ENCODE measurements at regions not wholly inside any gene's neighbourhood (a gene's known extent, or its start where the extent isn't known, plus 50 kb on each side); places are given as distances from the start of the nearest gene placed in this dataset.

GRCh38 chr3:127105587-127105986, 87.3 kb upstream of the PRR23E start:
- no peak for DNase-seq (ENCODE audit: low read depth in 3 of 3, low spot score in 2 of 3)

DNA sequence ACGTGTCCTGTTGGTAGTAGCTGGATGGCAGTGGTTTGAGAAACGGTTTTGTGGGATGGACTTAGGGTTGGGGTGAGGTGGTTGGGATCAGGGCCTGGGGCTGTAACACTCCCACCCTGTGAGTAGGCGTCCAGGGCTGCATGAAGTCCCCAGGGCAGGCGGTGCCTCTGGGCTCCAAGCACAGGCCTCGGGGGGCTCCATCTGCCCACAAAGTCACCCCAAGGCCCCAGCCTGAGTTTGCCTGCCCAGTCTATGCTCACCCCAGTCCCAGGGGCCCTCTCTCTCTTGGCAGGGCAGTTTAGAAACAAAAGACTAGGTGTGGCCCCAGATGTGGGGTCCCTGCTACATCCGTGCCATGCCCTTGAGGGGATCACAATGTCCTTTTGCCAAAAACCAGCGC, 86.9 kb upstream of the PRR23E start:
- DNase-seq (ENCODE audit: low read depth in 3 of 3, low spot score in 2 of 3) = no peak

DNA sequence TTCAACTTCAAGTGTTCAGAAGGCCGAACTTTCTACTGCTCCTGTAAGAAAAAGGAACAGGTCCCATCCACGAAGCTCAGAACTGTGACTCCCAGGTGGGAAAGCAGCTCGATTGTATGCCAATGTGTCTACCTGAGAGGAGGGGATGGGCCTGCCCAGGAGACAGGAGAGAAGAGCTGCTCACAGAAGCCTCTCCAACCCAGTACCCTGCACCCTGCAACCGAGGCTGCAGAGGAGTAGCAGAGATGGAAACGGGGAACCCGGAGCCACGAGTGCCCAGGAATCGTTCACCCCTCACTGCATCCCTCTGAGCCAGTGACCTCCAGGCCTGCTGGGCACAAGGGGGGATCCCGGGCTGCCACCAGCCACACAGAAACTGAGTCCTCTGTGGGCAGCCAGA, 86.5 kb upstream of the PRR23E start:
- no peak for DNase-seq (ENCODE audit: low read depth in 3 of 3, low spot score in 2 of 3)

DNA sequence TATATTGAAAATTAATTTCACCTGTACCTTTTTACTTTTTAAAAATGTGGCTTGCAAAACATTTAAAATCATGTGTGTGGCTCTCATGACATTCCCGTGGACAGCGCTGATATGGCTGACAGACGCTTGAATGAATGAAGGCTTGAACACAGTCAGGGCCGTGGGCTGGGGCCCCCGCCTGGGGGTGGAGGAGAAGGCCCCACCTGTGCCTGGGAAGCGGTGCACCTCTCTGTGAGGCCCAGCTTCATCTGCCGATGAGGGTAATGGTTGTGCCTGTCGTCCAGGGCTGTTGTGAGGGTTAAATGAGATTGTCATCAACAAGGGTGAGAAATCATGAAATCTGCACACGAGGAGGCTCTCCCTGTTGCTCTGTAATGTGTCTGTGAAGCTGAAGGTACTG, 85.9 kb upstream of the PRR23E start:
- DNase-seq (ENCODE audit: low read depth in 3 of 3, low spot score in 2 of 3) = no peak

GRCh38 chr3:127107491-127108375, 85.2 kb upstream of the PRR23E start:
- no peak for DNase-seq (ENCODE audit: low read depth in 3 of 3, low spot score in 2 of 3)

- DNase-seq (ENCODE audit: low read depth in 3 of 3, low spot score in 2 of 3) = no peak
These were observed 84.1 kb upstream of the PRR23E start for GRCh38 chr3:127108796-127109195.

DNA sequence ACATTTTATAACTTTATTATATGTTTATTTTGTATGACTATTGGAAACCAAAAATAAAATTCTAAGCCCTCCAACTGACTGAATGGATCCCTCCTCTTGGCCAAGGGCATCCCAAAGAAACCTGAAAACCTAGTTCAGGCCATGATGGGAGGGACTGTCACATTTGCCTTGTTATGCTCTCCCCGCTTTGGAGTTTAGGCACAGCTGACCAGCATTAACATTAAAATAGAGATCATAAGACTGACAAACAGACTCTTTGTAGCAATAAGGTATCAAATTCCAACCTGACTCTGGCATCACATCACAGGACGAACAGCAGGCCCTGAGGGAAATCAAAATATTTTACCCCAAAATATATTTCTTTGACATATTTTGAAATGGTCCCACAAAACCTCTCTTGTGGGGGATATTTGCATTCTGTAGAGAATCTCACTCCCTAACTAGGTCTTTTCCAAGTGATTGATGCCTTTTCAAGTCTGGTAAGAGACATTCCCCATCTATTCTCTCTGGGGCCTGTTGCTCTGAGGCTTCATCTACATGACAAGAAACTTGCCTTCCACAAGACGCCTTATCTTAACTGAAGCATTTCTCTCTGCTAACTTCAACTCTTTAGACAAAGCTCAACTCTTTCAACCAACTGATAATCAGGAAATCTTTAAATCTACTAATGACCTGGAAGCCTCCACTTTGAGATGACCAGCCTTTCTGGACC, 81.8 kb upstream of the PRR23E start:
- DNase-seq (ENCODE audit: low read depth in 3 of 3, low spot score in 2 of 3) = no peak

GRCh38 chr3:127112796-127113570, 79.9 kb upstream of the PRR23E start:
- no peak for DNase-seq (ENCODE audit: low read depth in 3 of 3, low spot score in 2 of 3)

GRCh38 chr3:127113571-127113891, 79.4 kb upstream of the PRR23E start:
- DNase-seq (ENCODE audit: low read depth in 3 of 3, low spot score in 2 of 3) = no peak

GRCh38 chr3:127114337-127115070, 78.4 kb upstream of the PRR23E start:
- no peak for DNase-seq (ENCODE audit: low read depth in 3 of 3, low spot score in 2 of 3)

- DNase-seq (ENCODE audit: low read depth in 3 of 3, low spot score in 2 of 3) = no peak
These were observed 77.1 kb upstream of the PRR23E start for GRCh38 chr3:127115691-127116351.

GRCh38 chr3:127118366-127118765, 74.6 kb upstream of the PRR23E start:
- DNase-seq (ENCODE audit: low read depth in 3 of 3, low spot score in 2 of 3) = no peak

- DNase-seq (ENCODE audit: low read depth in 3 of 3, low spot score in 2 of 3) = no peak
These were observed 73.1 kb upstream of the PRR23E start for GRCh38 chr3:127119693-127120464.

DNA sequence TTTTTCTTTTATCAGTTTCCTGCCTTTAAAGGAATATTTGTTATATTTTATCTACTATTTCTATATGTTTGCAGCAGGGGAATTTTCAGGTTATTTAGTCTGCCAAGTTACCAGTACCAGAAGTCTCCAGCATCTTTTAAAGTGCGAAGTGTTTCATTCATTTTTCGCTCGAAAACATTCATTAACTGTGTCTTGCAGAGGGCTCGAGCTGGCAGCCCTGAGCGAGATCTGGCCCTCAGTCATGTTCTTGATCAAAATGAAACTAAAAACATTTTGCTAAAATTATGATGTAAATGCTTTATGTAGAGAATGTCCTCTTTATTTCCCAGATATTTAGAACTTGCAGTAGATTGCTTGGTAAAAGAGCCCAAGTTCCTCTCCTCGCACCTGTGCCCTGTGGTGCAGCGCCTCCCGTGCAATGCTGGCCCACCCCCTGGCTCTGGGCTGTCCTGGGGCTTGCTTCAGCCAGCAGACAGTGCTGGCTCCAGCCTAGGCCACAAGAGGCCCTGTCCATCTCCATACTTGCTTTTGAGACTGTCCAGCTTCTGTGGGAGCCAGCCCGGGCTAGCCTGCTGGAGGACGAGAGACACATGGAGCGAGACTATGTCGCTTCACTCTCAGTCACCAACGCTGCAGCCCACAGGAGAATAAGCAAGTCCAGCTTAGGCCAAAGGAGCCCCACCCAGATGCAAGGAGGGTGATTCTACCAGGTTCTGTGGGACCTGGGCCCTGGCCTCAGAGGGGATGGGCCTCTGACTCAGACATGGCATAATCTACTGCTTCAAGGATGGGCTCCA, 71.9 kb upstream of the PRR23E start:
- DNase-seq (ENCODE audit: low read depth in 3 of 3, low spot score in 2 of 3) = no peak

DNA sequence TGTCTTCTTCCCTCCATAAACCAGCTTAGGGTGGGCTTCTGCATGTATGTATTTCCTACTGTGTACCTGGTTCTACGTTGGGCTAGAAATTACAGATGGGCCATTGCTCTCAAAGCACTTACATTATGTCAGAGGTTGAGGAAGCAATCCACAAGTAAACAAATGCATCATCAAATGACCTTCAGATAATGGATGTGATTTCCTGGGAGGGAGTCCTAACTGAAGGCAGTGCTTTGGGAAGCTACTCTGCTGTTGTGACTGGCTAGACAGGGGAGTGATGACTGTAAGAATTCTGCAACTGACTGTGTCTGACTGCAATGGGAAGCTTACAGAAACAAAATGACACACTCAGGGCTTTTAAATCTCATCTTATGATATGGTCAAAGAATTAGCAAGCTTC, 71.0 kb upstream of the PRR23E start:
- no peak for DNase-seq (ENCODE audit: low read depth in 3 of 3, low spot score in 2 of 3)

GRCh38 chr3:127123533-127123932, 69.4 kb upstream of the PRR23E start:
- DNase-seq (ENCODE audit: low read depth in 3 of 3, low spot score in 2 of 3) = no peak

DNA sequence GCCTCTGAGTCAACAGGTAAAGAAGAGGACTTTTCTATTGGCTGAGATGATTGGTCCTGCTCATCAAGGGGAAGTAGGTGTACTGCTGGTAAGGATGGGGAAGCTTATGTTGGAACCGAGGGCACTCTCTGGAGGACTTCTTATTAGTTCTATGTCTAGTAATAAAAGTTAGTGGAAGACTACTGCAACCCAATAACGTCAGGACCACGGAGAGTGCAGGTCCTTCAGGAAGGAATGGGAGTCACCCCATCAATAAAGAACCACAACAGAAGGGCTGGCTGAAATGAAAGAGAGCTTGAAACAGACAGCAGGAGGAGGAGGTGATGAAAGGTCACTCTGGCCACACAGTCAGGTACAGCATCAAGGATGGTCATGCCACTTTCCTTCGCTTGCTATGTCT, 68.8 kb upstream of the PRR23E start:
- DNase-seq (ENCODE audit: low read depth in 3 of 3, low spot score in 2 of 3) = no peak

- no peak for DNase-seq (ENCODE audit: low read depth in 3 of 3, low spot score in 2 of 3)
These were observed 61.3 kb upstream of the PRR23E start for GRCh38 chr3:127131424-127132170.
